ENCODE measurements at regions not wholly inside any gene's neighbourhood (a gene's known extent, or its start where the extent isn't known, plus 50 kb on each side); places are given as distances from the start of the nearest gene placed in this dataset.

DNA sequence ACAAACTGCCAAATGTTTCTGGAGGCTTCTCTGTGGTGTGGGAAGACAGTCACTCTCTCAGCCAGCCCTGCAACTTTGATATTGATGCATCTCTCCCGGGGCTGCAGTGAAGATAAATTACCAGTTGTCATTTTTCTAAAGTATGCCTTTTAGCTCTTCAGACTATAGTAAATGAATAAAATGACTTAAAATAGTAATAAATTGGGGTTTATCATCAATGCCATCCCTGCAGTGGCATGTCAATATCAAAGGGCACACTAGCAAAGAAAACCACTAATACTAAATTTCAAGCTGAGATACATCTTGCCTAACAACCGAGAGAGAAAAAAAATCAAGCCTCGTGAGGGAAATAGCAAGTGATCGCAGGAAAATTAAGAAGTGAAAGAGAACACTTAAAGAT is 749.5 kb upstream of the SLC39A10 start:
- ATAC-seq (ENCODE audit: low read depth) (no peak), DNase-seq (no peak)
- H3K9me3 Mint-ChIP-seq = peaks cover 6% of the 10 kb centered on the region
- H3K36me3 Mint-ChIP-seq (ENCODE audit: low read depth) = no peaks in the 10 kb centered on the region
- no peaks in the 10 kb centered on the region for H3K27me3 Mint-ChIP-seq
- H3K4me3 Mint-ChIP-seq = no peak overlapping the region
- TF ChIP-seq, protein P1, sequence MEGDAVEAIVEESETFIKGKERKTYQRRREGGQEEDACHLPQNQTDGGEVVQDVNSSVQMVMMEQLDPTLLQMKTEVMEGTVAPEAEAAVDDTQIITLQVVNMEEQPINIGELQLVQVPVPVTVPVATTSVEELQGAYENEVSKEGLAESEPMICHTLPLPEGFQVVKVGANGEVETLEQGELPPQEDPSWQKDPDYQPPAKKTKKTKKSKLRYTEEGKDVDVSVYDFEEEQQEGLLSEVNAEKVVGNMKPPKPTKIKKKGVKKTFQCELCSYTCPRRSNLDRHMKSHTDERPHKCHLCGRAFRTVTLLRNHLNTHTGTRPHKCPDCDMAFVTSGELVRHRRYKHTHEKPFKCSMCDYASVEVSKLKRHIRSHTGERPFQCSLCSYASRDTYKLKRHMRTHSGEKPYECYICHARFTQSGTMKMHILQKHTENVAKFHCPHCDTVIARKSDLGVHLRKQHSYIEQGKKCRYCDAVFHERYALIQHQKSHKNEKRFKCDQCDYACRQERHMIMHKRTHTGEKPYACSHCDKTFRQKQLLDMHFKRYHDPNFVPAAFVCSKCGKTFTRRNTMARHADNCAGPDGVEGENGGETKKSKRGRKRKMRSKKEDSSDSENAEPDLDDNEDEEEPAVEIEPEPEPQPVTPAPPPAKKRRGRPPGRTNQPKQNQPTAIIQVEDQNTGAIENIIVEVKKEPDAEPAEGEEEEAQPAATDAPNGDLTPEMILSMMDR (IDR thresholded peaks at IDR 0.05) = no peak
- CTCF ChIA-PET = no interaction called here
- H3K4me1 Mint-ChIP-seq = no peaks in the 10 kb centered on the region
- H3K27ac Mint-ChIP-seq = no peak overlapping the region
- intact Hi-C loops (cut with micrococcal nuclease) = no loop called here
- POLR2A ChIA-PET = no interaction called here

DNA sequence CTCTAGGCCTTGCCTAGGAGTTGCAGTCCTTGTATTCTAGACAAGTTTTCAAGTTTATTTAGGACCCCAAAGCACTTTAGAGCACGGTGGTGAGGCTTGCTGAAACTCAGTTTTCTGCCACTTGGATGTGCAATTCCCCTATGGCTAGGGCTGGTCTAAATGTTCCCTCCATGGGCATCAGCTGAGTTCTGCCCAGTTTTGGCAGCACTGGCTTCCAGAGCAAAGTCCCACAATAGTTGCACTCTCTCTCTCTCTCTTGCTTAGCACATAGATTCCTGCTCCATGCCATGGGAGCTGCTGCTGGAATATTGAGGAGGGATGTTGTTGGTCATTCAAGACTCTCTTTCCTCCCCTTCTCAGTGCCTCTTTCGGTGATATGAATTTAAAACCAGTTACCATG is 760.2 kb upstream of the SLC39A10 start:
- Mint-ChIP-seq H3K27me3 (no peaks in the 10 kb centered on the region), H3K9me3 (no peaks in the 10 kb centered on the region), H3K36me3 (ENCODE audit: low read depth) (no peaks in the 10 kb centered on the region), H3K4me1 (no peaks in the 10 kb centered on the region), H3K4me3 (no peak overlapping the region), H3K27ac (no peak overlapping the region)
- DNase-seq = no peak
- intact Hi-C loops (cut with micrococcal nuclease) = no loop called here
- TF ChIP-seq, protein P1 (IDR thresholded peaks at IDR 0.05) = no peak
- CTCF ChIA-PET = no interaction called here
- ATAC-seq (ENCODE audit: low read depth) = no peak
- POLR2A ChIA-PET = no interaction called here

DNA sequence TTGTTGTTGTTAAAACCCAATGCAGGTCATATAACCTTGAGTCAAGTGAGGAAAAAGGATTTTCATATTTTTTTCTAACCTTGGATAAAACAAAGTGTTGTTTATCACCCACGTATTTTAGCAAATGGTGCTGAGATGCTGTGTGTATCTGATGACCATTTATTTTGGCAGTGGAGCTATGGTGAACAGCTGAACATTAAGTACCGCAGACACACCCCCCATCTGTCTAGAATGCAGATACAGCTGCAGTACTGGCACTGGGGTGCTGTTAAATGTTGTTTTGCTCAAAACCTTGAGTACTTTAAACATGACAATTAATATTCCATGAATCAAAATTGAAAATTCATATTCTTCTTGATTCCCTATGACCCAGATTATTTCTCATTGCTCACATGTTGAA is 773.3 kb upstream of the SLC39A10 start:
- intact Hi-C loops (cut with micrococcal nuclease) = no loop called here
- H3K4me1 Mint-ChIP-seq = no peaks in the 10 kb centered on the region
- POLR2A ChIA-PET = no interaction called here

DNA sequence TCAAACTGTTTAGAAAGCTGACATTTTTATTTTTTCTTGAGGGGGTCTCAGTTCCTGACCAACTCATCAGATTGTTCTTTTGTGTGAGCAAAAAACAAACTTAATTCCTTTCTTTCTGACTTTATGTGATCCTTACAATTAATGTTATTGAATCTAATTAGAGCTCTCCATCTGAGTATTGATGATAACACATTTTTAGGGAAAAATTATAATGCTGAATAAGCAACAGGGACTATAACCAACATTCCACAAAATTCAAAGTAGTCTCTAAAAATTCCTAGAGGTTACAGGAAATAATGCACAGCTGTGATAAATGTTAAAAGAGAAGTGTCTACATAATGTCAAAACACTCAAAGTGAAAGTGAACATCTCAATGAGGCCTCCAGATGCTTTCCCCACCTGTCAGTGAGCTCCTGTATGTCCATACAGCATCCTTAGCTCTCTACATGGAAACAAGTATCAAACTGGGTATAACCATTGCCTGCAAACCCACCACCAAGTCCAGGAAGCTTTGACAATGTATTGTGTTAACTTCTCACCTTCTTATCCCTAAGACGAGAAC is 786.0 kb upstream of the SLC39A10 start:
- TF ChIP-seq, protein P1 (IDR thresholded peaks at IDR 0.05) = no peak
- DNase-seq = no peak
- Mint-ChIP-seq H3K9me3 (no peaks in the 10 kb centered on the region), H3K27ac (no peak overlapping the region), H3K36me3 (ENCODE audit: low read depth) (no peaks in the 10 kb centered on the region), H3K27me3 (no peaks in the 10 kb centered on the region), H3K4me1 (no peaks in the 10 kb centered on the region), H3K4me3 (no peak overlapping the region)
- intact Hi-C loops (cut with micrococcal nuclease) = no loop called here
- ATAC-seq (ENCODE audit: low read depth) = no peak
- ChIA-PET CTCF (no interaction called here), POLR2A (no interaction called here)

More for the DNA sequence above, 773.3 kb upstream of the SLC39A10 start:
- Mint-ChIP-seq H3K27me3 (no peaks in the 10 kb centered on the region), H3K27ac (no peak overlapping the region), H3K9me3 (no peaks in the 10 kb centered on the region), H3K4me3 (no peak overlapping the region), H3K36me3 (ENCODE audit: low read depth) (no peaks in the 10 kb centered on the region)
- CTCF ChIA-PET = no interaction called here
- no peak for ATAC-seq (ENCODE audit: low read depth)
- TF ChIP-seq, protein P1 (IDR thresholded peaks at IDR 0.05) = no peak
- no peak for DNase-seq

DNA sequence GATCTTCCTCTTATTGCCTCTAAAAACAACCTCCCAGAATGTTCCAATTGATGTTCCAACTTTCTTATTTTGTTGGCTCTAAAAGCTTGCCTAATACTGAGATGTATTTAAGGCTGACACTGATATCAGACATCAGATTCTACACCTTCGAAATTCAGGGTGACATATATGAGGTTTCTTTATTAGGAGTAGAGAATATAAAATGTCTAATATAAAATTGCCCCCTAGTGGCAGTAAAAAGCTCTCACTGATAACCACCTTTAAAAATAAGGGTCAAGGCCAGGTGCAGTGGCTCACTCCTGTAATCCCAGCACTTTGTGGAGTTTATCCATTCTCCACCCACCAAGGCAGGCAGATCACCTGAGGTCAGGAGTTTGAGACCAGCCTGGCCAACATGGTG is 789.7 kb upstream of the SLC39A10 start:
- ATAC-seq (ENCODE audit: low read depth) (peak; percentile 18), DNase-seq (no peak)
- POLR2A ChIA-PET = no interaction called here
- CTCF ChIA-PET = no interaction called here
- Mint-ChIP-seq H3K4me1 (no peaks in the 10 kb centered on the region), H3K4me3 (no peak overlapping the region), H3K36me3 (ENCODE audit: low read depth) (no peaks in the 10 kb centered on the region), H3K9me3 (no peaks in the 10 kb centered on the region), H3K27ac (no peak overlapping the region), H3K27me3 (no peaks in the 10 kb centered on the region)
- TF ChIP-seq, protein P1 (IDR thresholded peaks at IDR 0.05) = no peak
- intact Hi-C loops (cut with micrococcal nuclease) = no loop called here
